ENCODE measurements at regions not wholly inside any gene's neighbourhood (a gene's known extent, or its start where the extent isn't known, plus 50 kb on each side); places are given as distances from the start of the nearest gene placed in this dataset.
"Not testable (repeated sequence)": the region's sequence is repeated elsewhere in the genome, so short reads cannot be mapped to it uniquely, and the experiment has no call there.

GRCh38 chr16:21487956-21488355 is 111.4 kb upstream of the METTL9 start:
- TF ChIP-seq CTCF (IDR thresholded peaks at IDR 0.05); ELF4 (CRISPR knock-in tag; IDR thresholded peaks at IDR 0.05; ENCODE audit: low read depth); USF1 (CRISPR knock-in tag; IDR thresholded peaks at IDR 0.05); AFF4 (CRISPR knock-in tag; IDR thresholded peaks at IDR 0.05; ENCODE audit: borderline replicate concordance); HMGXB4 (CRISPR knock-in tag; IDR thresholded peaks at IDR 0.05); FOXK1 (CRISPR knock-in tag; IDR thresholded peaks at IDR 0.05); FOXP1 (CRISPR knock-in tag; IDR thresholded peaks at IDR 0.05; ENCODE audit: borderline replicate concordance); CREM (CRISPR knock-in tag; IDR thresholded peaks at IDR 0.05); KAT7 (CRISPR knock-in tag; IDR thresholded peaks at IDR 0.05; ENCODE audit: borderline replicate concordance); ZNF138 (CRISPR knock-in tag; conservative IDR thresholded peaks at IDR 0.05): not testable (repeated sequence)

All from WTC11 (cell line).